ENCODE measurements at regions not wholly inside any gene's neighbourhood (a gene's known extent, or its start where the extent isn't known, plus 50 kb on each side); places are given as distances from the start of the nearest gene placed in this dataset.

DNA sequence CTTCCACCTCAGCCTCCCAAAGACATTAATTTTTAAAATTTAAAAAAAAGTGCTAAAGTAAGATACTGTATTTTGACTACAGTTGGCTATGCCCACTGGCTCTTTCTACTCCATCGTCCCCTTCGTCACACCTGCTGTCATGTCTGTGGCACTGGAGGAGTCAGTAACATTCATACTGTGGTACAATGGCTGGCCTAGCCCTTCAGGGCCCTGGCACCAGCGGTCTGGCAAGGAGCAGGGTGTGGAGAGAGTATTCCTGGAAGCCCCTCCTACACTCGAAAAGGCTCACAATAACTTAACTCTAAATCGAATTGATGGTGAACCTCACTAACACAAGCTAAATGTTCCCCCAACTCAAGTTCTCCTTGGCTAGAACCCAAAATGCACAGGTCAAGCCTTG is 89.7 kb upstream of the RASGRF1 start:
- no peak for ATAC-seq
- Histone ChIP-seq H3K27me3 (ENCODE audit: control insufficient read depth in 2 of 2, insufficient read depth in 2 of 2, low read length in 2 of 2) (peaks cover 0 to 9% of the 10 kb centered on the region in 2 experiments; a peak in 2 of 5 replicates), H3K9me3 (replicated peaks; ENCODE audit: control insufficient read depth, insufficient read depth, low read depth, low read length) (no peaks in the 10 kb centered on the region), H3K9me1 (ENCODE audit: control insufficient read depth, insufficient read depth, low read length) (no peaks in the 10 kb centered on the region), H4K20me1 (replicated peaks; ENCODE audit: control insufficient read depth, insufficient read depth, low read length) (peaks cover 13% of the 10 kb centered on the region; the same call in 1 of the 2 replicates), H3K79me2 (ENCODE audit: control insufficient read depth, insufficient read depth, low read length) (no peaks in the 10 kb centered on the region), H3K36me3 (ENCODE audit: control insufficient read depth, insufficient read depth, low read length) (no peaks in the 10 kb centered on the region), H3K9ac (ENCODE audit: insufficient read depth in 1 of 2, low read depth in 2 of 2, low read length in 2 of 2) (no peak overlapping the region), H2AFZ (ENCODE audit: low read depth, low read length) (no peak overlapping the region; the same call in 1 of the 2 replicates), H3K4me3 (no peak overlapping the region), H3K4me1 (replicated peaks in 1 of 2; ENCODE audit: control insufficient read depth in 2 of 2, insufficient read depth in 2 of 2, low read length in 2 of 2) (peaks cover 10 to 21% of the 10 kb centered on the region in 2 experiments; a peak in 4 of 5 replicates), H3K4me2 (ENCODE audit: insufficient read depth, low read length) (no peak overlapping the region), H3K27ac (ENCODE audit: extremely low read depth, low read depth, low read length) (no peak overlapping the region)
- intact Hi-C loops (cut with micrococcal nuclease) = loop anchor here (10.0 kb wide), 1 partner anchor 276 kb away; no protein-coding TSS in a partner anchor
- BruUV-seq (replicated peaks) = no TSS peak
- CTCF ChIA-PET (ENCODE audit: low intra/inter-chr PET ratio) = no interaction called here
- no peak for FAIRE-seq
- TF ChIP-seq EHMT2 (IDR thresholded peaks at IDR 0.05) = no peak
- TF ChIP-seq, protein P1, sequence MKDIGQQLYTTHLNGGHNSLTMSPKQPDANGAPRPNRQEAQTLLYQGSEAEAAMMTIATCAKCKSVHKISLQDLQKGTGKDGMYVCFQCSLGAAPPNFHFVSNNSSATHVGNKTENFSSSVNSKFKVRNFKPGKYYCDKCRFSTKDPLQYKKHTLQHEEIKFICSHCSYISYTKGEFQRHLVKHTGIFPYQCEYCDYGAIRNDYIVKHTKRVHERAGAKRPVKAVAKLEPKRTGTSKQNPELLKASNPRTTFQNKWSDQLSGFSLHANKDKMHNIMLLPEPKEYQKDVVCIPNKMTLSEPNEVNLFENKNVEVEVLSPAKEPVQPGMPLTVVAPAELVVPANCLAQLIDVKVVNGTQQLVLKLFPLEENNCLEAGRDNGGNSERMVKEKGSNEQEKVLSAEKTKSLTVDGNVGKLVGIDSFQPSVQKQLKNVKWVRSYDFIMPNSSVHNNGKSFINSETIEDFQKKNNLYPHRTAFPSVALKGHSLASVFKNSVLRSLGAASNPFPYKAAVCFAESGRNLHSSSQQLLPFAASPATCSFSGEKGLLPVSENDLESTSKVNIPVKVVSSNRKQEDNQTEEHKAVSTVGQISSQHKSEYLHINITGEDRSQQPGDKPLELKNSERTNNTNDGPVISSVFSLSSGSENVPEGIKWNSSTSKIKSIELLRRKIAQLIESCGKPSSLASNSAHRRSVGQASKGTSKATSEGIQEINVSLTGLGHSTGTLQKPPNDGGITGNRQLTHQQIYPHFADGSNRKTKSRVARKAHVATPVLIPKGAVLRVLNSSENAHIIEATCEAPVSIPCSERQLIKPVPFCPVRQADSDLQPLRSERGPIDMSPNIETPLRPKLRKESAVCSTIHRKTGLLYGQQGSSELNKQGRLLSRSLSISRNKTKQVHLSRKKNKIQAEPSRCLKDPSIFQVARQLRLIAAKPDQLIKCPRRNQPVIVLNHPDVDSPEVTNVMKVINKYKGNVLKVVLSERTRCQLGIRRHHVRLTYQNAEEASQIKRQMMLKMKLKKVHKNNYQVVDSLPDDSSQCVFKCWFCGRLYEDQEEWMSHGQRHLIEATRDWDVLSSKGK (CRISPR knock-in tag; IDR thresholded peaks at IDR 0.05) = no peak
- TF ChIP-seq RBM14 (IDR thresholded peaks at IDR 0.05; ENCODE audit: borderline replicate concordance, insufficient read depth, low read depth, low read length) = no peak
- no peak for TF ChIP-seq SIN3A (IDR thresholded peaks at IDR 0.05; ENCODE audit: borderline replicate concordance in 2 of 2, control insufficient read depth in 1 of 2, low read depth in 2 of 2, low read length in 2 of 2)
- no peak for TF ChIP-seq U2AF2 (optimal IDR thresholded peaks at IDR 0.05; ENCODE audit: low read depth, low read length)
- no peak for DNase-seq (ENCODE audit: extremely low read depth in 1 of 4, low spot score in 3 of 4)
- 63% methylated on average over 5 of the region's 5 CpGs for WGBS (ENCODE audit: insufficient coverage, low coverage, missing lambda C conversion rate)
- in situ Hi-C loops (cut with MboI) = loop anchor here (10.0 kb wide), 1 partner anchor 276 kb away; no protein-coding TSS in a partner anchor
- POLR2A ChIA-PET = interaction anchor here (0.6 kb wide), 1 partner anchor 1280 kb away, joined by 3 read pairs; no protein-coding TSS in a partner anchor
